Bone marrow (tissue), 2 donors: ENCODE measurements at regions not wholly inside any gene's neighbourhood (a gene's known extent, or its start where the extent isn't known, plus 50 kb on each side); places are given as distances from the start of the nearest gene placed in this dataset.

Source experiments
- DNase-seq, 2 donors: peaks; one replicate each; lab custom pipeline; 2025; lab: John Stamatoyannopoulos, UW

DNA sequence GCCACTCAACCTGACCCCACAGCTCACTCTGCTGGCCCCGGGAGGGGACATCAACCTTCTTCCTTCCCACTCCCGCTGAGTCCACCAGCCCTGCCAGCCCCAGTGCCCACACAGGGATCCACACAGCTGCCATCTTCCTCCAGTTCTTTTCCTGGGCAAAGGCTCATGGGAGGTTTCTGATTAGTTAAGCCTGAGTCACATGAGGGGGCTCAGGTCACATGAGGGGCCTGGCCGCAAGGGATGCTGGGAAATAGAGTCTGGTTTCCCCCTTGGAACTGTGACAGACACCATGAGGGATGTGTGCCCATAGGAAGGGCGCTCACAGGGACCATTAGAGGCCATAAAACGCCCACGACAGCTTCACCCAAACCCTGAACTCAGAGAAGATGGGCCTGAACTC, 228.7 kb upstream of the SFSWAP start:
- no peak for DNase-seq

DNA sequence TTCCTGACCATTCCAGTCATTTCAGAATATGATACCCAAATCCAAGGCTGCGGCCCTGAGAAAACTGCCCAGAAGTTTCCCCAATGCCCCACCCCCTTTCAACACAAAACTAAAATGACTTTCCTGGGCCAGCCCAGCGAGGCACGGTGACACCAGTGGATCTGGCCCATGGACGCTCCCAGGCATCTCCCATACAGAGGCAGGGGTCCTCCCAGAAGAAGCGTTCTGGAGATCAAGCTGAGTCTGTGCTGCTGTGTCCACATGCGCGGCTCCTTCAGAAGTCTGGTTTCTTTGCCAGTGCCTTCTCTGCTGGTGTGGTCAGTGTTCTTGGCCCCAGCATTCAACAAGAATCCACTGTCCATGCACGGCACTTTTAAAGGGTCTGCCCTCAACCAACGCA, 228.2 kb upstream of the SFSWAP start:
- no peak for DNase-seq

DNA sequence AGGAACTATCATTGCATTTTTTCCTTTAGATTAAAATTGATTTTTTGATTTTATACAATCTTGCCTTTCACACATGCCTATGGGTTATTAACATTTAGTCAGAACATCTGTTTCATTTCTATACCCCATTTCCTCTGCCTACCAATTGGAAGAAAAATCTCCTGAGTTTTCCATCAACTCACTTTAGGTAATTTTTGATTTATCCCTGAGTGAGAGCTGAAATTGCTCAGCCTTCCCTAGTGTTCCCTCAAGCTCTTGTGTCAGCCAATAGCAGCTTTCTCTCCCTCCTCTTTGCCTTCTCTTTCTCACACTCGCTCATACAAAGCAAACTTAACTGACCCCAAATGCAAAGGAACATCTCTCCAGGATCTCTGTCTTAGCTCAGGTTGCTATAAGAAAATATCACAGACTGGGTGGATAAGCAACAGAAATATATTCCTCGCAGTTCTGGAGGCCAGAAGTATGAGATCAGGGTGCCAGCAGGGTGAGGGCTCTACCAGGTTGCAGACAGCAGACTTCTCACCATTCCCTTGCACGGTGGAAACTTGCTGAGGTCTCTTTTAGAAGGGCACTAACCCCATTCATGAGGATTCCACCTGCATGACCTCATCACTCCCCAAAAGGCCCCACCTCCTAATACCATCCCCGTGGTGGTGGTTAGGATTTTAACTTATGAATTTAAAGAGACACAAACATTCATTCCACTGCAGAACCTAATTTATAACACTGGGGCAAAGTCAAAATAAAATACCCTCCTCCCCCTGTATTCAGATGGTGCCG, 224.2 kb upstream of the SFSWAP start:
- DNase-seq: no peak

DNA sequence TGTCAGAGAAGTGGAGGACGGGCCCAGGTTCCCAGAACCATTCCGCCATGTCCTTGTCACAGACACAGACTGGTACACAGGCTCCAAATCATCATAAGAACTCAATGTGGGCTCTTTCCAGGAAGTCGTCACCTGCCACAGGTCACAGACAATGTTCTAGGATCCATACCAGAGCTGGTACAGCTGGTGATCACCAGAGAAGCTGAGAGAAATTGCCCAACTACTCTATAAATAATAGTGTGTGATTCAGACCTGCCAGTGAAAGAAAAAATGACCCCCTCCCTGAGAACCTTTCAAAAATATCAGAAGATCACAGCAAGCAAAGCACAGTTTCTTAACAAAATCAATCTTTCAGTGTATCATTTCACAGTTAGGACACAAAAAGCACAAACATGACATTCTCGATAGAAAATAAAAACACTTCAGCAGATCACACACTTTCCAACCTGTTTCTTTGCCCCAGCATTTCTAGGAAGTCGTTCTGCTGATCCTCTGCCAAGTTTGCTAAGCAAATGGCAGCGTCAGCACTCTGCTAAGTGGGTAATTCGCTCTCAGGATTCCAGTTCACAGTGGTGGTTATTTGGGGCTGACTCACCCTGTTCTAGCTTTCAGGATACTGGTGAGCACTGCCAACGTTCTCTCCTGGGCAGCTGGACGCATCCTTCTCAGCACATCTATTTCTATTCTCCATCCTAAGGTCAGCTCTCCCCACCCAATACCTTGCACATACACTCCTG, 223.3 kb upstream of the SFSWAP start:
- DNase-seq: no peak

DNA sequence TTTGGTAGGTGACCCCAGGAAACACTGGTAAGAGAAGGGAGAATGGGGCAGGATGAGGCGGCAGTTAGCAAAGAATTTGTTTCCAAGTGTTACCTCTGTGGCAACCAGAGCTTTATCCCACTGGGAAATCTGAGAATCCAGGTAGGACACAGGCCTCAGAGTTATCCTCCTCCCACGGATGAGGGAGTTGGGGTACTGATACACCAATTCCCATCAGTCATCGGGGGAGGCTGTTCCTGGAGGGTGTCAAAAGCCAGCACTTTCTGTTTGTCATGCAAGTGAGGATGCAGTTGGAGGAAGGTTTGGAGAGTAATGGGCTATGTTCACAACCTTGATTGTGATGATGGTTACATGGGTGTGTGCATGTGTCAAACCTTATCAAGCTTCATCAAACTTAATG, 221.2 kb upstream of the SFSWAP start:
- no peak for DNase-seq

DNA sequence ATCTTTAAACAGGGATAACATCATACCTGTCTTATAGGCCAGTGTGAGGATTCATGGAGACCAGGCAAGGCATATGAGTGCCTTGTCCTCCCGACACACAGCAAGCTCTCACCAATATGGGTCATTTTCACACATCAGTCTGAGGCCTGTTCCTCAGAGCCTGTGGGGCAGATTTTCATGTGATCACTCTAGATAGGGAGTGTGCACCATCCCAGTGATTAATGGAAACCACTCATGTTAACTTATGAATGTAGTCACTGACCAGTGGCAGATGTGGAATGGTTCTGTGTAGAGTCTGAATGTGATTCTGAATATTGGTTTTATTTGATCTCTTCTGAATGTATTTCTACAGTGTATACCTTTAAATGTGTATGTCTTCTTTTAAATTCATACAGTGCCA, 219.7 kb upstream of the SFSWAP start:
- no peak for DNase-seq

DNA sequence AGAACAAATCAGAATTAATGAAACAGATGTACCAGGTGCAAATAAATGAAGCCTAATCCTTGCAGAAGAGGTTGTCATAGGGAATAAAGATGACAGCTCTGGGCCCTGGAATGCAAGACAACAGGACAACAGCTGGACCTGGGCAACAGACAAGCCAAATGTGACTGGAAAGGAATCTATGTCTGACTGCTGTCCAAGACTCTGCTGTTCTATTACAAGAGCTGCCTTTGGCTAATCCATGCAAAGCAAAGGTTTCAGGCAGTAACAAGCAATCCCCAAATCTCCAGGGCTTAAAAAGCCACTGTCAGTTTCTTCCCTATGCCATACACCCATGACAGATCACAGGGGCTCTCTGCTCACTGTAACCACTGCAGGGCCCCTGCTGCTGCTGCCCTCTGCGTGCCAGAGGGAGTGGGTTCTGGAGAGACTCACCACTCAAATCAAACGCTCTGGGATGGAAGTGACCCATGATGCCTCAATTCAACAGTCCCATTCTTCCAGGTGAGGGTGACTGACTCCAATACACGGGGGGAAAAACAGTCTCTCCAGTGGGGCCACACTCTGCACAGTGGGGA, 218.9 kb upstream of the SFSWAP start:
- no peak for DNase-seq

DNA sequence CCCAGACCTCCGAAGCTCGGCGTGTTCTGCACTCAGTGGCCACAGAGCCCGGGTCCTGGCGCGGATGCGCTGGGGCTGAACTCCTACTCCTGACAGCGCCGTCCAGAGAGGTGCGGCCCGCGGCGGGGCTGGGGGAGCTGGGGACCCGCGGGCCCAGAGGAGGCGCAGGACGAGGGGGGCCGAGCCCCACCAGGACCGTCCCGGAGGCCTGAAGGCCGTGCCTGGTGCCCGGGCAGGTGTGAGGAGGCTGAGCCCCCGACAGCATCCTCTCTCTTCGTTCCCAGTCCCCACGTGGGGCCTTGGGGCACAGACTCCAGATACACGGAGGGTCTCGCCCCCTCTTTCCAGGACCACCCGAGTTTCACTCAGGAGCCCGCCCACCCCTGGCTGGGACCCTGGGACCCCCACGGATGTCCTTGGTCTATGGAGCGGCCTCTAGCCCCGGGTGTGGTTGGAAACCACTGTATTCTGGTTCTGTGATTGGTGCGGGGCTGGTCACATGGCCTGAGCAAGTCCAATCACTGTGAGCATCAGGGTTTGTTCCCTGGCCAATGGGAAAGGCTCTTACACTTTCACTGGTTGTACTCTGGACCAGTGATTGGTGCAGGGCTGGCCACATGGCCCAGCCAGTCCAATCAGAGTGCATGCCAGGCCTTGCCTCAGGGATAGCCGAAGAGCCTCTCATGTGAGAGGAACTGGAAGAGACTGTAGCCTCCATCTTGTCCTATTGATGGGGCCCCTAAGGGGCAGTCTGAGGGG, 217.6 kb upstream of the SFSWAP start:
- no peak for DNase-seq

DNA sequence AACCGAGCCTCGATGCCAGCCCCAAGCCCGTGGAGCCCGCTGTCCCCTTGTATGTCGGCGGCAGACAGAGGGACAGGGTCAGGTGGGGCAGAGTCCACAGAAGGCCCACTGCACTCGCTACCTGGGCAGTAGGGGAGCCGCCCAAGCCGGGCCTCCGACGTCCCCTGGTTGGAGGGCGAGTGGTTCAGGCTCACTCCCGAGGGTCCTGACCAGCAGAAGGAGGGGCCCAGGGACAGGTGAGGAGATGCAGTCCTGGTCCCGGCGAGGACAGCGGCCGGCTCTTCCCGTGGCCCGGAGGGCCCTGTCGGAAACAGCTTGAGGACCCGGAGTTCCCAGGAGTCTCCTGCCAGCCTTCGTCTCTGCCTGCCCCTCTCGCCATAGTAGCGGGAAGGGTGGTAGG, 216.7 kb upstream of the SFSWAP start:
- DNase-seq: no peak

DNA sequence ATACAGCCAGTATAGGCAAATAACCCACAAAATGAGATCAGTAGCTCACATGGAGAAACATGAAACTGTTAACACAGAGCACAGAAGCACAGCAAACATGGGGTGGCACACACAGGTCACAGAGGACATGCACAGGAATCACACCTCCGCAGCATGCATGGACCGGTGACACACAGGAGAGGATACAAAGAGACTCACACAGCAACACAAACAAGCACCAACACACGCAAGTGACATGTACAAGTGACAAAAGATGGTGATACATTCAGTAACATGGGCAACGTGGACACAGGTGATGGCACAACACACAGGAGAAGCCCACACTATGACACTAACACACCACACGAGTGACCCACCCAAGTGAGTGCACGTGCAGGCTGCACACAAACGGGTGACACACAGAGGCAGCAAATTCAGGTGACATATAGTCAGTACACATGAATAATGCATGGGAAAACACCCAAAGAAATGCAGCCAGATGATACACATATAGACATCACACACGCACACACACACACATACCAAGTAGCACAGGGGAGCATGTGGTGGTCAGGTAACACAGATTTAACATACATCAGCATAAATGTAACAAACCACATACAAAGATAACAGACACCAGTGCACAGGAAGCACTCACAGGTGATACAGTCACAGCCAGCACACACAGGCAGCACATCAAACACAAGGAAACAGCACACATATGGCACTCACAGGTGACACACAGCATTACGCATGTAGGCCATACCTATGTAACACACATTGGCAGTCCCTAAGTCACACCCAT, 216.0 kb upstream of the SFSWAP start:
- no peak for DNase-seq

DNA sequence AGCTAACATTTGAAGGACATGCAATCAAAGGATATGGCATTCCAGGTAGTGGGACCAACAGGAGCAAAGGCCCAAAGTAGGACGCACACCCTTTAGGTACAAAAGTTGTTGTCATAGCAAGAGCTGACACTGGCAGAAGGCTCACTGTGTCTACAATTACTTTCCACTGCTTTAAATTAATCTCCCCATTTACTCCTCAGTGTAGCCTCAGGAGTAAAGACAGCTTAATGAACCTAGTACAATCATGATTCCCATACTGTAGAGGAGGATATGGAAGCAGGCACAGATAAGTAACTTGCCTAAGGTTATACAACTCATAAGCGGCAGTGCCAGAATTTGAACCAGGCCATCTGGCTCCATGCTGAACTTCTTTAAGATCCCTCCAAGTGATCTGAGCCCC, 212.9 kb upstream of the SFSWAP start:
- no peak for DNase-seq

DNA sequence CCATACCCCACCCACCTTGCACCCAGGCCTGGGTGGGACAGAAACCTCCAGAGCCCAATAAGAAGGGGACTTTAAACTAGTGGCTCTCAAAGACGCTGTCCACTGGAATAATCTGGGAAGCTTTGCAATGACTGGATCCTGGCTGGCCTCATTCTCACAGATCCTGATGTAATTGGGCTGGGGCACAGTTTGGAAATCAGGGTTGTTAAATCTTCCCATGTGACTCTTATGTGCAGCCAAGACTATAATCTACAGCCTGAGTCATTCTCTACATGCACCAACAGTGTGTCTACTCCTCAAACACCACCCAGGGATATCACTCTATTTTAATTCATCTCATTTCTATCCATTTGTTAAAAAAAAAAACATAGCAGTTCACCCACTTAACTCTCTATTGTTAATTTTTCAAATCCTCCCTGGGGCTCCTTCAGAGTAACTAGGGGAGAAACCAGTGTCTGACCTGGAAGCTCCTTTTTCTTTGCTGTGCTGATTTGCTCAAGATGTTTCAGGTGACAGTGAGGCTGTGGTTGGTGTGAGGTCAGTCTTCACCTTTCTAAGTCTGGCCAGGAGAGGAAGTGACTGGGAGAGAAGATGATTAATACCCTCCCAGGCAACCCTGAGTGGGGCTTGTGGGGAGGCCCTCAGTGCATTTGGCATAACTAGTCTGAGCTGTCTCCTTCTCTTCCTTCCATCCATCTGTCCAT, 211.6 kb upstream of the SFSWAP start:
- no peak for DNase-seq

DNA sequence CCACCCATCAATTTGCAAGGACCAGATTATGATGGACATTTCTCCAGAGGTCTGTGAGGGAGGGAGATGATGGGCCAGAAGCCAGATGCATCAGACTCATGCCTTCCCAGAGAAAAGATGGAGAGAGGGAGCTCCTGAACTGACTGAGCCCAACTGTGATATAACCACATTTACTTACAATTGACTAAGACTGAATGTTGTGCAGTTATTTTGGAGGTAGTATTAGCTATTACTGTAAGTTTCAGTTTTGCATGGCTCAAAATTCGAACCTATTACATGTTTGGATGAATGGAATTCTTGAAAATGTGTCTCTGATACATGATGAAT, 211.1 kb upstream of the SFSWAP start:
- DNase-seq: no peak

DNA sequence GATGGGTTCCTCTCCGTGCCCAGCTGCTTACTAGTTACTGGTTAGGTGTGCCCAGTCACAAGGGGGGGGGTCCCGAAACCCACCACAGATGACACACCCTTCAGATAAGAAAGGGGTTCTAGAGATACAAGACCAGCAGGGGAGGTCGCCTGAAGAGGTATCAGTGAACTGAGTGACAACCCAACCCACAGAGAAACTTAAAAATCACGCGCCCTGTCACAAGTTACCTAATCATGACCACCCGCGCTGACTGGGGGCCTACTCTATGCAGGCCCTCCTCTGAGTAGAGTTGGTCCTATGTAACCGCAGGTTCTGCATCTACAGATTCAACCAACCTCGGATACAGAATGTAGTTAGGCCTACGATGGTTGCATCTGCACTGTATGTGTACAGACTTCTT, 210.3 kb upstream of the SFSWAP start:
- DNase-seq: no peak

DNA sequence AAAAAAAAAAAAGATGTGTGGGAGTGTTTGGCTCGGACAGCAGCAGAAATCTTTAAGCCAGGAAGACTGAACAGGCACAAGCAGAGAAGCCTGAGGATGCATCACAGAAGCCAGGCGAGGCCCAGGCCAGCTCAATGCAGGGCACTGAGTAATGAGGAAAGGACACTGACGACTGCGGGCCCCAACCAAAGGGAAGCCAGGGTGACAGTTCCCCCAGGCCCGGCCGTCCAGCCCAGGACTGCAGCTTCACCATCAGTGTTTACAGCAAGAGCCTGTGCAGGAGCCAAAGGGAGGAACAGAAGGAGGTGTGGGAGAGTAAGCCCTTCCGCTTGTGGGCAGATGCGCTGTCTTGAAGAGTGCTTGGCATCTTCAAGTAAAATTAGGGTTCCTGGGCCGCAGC, 205.3 kb upstream of the SFSWAP start:
- DNase-seq: no peak

DNA sequence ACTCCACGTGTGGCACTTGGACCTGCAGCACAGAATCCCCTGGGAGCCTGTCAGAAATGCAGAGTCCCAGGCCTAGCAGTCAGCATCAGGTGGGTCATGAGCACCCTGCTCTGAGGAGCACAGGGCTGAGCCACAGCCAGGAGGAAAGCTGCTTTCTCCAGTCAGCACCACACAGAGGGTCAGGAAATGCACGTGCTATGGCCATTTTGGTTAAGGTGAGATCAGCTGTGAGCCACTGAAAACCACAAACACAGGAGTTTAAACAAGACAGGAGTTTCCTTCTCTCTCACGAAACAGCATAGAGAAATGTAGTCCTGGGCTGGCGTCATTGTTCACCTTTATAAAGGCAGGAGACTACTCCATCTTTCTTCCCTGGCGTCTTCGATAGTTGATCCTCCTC, 204.5 kb upstream of the SFSWAP start:
- DNase-seq: no peak

DNA sequence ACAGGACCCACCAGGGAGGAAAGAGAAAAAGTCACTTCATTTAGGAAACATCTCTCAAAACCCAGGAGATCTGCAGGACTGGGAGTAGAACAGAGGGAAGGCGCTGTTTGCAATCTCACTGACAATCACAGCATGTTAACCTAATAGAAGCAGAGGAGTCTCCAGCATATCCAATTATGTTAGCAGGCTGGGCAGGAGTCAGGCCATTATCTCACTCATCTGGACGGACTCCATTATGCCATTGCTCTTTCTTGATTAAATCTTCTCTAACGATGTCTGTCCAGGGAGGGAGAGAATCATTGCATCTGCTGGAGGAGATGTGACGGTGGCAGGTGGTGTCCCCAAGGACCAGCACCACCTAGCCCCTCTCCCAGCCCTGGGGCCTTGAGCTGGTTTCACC, 203.8 kb upstream of the SFSWAP start:
- DNase-seq: no peak

DNA sequence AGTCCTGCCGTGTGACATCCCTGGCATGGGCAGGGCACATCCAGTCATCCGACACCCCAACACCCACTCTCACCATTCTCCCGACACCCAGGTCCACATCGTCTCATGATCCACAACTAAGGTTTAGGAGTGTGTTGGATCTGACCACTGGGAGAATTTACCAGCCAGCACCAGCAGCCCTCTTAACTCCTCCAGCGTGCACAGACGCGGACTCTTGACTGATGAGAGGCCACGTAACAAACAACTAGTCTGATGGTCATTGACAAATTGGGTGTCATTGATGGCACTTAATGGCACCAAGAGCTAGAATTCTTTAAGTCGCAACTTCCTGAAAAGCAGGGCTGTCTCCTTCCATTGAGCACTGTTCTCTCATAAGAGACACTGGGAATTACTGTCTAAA, 203.0 kb upstream of the SFSWAP start:
- no peak for DNase-seq

DNA sequence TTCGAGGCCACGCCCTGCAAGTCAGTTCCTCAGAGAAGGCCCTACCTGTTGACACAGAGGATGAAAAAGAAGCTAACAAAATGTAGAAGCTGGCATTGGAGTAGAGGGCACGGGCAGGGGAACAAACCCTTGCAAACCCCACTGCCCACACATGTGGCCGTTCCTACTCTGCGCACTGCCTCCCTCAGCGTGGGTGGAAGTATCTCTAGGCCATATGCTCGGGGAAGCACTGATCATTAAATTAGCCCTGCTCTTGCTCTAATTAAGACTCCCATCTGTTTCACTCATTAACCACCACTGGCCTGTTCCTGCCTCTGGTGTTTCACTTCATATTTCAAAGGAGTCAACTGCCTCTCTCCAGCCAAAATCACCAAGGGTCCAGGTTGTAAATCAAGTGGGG, 201.2 kb upstream of the SFSWAP start:
- no peak for DNase-seq

DNA sequence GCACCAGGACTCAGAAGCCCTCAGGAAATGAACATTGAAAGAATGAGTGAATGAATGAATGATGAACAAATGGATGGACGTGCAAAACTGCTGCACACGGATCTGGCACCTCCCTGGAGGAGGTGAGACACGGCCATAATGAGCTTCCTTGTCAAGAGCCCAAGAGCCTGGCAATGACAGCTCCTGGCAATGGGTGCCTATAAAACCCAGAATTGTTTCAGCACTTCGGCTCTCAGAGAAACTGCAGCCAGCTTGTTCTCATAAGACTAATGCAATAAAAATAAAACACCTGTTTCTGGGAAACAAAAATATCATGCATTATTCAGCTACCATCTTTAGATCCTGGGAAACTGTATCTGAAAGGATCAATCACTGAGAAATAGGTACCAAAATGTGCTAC, 200.5 kb upstream of the SFSWAP start:
- DNase-seq: no peak

DNA sequence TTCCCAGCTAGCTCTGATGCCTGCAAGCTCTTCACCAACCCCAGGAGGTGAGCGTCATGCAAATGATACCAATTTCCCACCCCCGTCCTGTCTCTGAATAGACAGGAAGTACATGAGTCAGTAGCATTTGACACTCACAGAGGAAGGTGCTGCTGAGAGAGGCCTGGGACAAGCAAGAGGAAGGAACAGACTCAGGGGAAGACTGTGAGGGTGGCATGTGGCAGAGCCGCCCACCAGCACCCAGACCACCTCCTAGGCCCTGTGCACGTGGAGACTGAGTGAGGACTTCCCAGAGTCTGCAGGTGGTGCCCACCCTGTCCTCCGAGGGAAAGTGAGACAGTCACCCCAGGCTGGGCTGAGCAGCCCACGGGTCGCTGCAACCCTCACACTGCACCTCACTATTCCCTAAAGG, 199.5 kb upstream of the SFSWAP start:
- DNase-seq: peak; percentile 15 to 73
